Prostate gland (tissue), 2 donors: ENCODE measurements at regions not wholly inside any gene's neighbourhood (a gene's known extent, or its start where the extent isn't known, plus 50 kb on each side); places are given as distances from the start of the nearest gene placed in this dataset.

ENCODE experiments used
- DNase-seq: peaks from one replicate; pipeline ENCODE4 v3.0.0-alpha.2; 2019; ENCODE audit warnings: low spot score
- H3K27ac ChIP-seq, 2 donors: fragments of 200-600 bp; sonication (generic); 2 replicates each; pipeline ENCODE4 v1.5.1; 2017 to 2019
- H3K27me3 ChIP-seq: fragments of 200-600 bp; sonication (generic); replicated peaks from 2 replicates; pipeline ENCODE4 v1.5.1; 2019; ENCODE audit not compliant: insufficient read depth
- H3K36me3 ChIP-seq, 2 donors: fragments of 200-600 bp; sonication (generic); 1 replicate in 1 of 2; 2 replicates in 1 of 2; pipeline versions ENCODE4 v1.5.1 to v1.8.1; 2017 to 2019
- H3K4me1 ChIP-seq: fragments of 200-600 bp; sonication (generic); replicated peaks from 2 replicates; pipeline ENCODE4 v1.5.1; 2019
- H3K4me3 ChIP-seq, 2 donors: fragments of 200-600 bp; sonication (generic); 2 replicates each; pipeline ENCODE4 v1.5.1; 2017 to 2019
- H3K9me3 ChIP-seq: fragments of 200-600 bp; sonication (generic); 2 replicates; pipeline ENCODE4 v1.5.1; 2017
- POLR2A ChIP-seq: fragments of 450-650 bp; IDR thresholded peaks from one replicate; pipeline ENCODE4 v1.6.1; 2016; ENCODE audit warnings: antibody characterized with exemption, mild to moderate bottlenecking
- POLR2AphosphoS5 ChIP-seq: sonication (generic); formaldehyde crosslinking; IDR thresholded peaks from one replicate; pipeline ENCODE4 v1.6.1; 2017; ENCODE audit warnings: antibody characterized with exemption
- WGBS: methylation state at CpG from one replicate; pipeline ENCODE4 v1.1.5; 2018; 5-methylcytosine and 5-hydroxymethylcytosine counted together
- intact Hi-C: fragments of 100-400 bp; cut with DNase I; formaldehyde crosslinking; loops from one replicate; pipeline ENCODE4 v1.14.2; 2022
- TF ChIP-seq, protein P1 (sequence below), 4 experiments: fragments of 200-600 bp in 2 of 4; fragments of 450-650 bp in 2 of 4; sonication (generic) in 2 of 4; IDR thresholded peaks; 1 replicate in 3 of 4; 2 replicates in 1 of 4; pipeline ENCODE4 v1.5.1; 2016 to 2019; ENCODE audit warnings: antibody characterized with exemption in 4 of 4, mild to moderate bottlenecking in 2 of 4, moderate library complexity in 2 of 4

GRCh38 chr10:108779501-108779900 is 1143.8 kb downstream of the XPNPEP1 start:
- Histone ChIP-seq H3K4me1 (no peaks in the 10 kb centered on the region), H3K4me3 (no peak overlapping the region), H3K27ac (no peak overlapping the region), H3K36me3 (no peaks in the 10 kb centered on the region), H3K27me3 (no peaks in the 10 kb centered on the region), H3K9me3 (no peaks in the 10 kb centered on the region)
- no peak for DNase-seq
- intact Hi-C loops, result no loop called here
- TF ChIP-seq, protein P1, sequence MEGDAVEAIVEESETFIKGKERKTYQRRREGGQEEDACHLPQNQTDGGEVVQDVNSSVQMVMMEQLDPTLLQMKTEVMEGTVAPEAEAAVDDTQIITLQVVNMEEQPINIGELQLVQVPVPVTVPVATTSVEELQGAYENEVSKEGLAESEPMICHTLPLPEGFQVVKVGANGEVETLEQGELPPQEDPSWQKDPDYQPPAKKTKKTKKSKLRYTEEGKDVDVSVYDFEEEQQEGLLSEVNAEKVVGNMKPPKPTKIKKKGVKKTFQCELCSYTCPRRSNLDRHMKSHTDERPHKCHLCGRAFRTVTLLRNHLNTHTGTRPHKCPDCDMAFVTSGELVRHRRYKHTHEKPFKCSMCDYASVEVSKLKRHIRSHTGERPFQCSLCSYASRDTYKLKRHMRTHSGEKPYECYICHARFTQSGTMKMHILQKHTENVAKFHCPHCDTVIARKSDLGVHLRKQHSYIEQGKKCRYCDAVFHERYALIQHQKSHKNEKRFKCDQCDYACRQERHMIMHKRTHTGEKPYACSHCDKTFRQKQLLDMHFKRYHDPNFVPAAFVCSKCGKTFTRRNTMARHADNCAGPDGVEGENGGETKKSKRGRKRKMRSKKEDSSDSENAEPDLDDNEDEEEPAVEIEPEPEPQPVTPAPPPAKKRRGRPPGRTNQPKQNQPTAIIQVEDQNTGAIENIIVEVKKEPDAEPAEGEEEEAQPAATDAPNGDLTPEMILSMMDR (IDR thresholded peaks at IDR 0.05), result no peak
- TF ChIP-seq POLR2A (no peak), POLR2AphosphoS5 (no peak)

DNA sequence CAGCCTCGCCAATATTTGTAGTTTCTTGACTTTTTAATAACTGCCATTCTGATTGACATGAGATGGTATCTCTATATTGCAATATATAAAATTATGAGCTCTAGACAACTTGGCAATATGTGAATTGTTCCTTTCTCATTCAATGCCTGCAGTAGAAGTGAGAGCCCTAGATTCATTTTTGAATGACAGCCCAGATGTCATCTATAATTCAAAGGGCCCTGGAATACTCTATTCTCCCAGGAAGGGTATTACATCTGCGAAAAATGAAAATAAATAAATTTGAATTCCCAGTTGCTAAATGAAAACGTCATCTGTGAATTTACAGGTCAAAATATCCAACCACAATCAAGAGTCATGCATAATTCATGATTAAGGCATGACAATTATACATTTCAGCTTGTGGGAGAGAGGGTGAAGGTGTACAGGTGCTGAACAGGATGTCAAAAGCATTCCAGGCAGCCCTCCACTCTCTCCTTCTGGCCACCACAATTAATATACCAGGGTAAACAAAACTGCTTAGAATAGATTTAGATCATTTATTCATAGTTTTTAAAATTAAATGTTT is 1147.3 kb downstream of the XPNPEP1 start:
- Histone ChIP-seq H3K4me1 (no peaks in the 10 kb centered on the region), H3K9me3 (no peaks in the 10 kb centered on the region), H3K36me3 (no peaks in the 10 kb centered on the region), H3K4me3 (no peak overlapping the region), H3K27ac (no peak overlapping the region), H3K27me3 (no peaks in the 10 kb centered on the region)
- no peak for DNase-seq
- TF ChIP-seq POLR2A, result no peak
- TF ChIP-seq POLR2AphosphoS5, result no peak
- TF ChIP-seq, protein P1 (IDR thresholded peaks at IDR 0.05), result no peak
- intact Hi-C loops, result no loop called here
- 88% methylated on average over 3 of the region's 3 CpGs for WGBS

GRCh38 chr10:108771106-108771505 is 1152.2 kb downstream of the XPNPEP1 start:
- intact Hi-C loops, result no loop called here
- TF ChIP-seq POLR2AphosphoS5 (no peak), POLR2A (no peak)
- TF ChIP-seq, protein P1 (IDR thresholded peaks at IDR 0.05), result no peak
- Histone ChIP-seq H3K36me3 (no peaks in the 10 kb centered on the region), H3K27ac (no peak overlapping the region), H3K9me3 (no peaks in the 10 kb centered on the region), H3K27me3 (no peaks in the 10 kb centered on the region), H3K4me3 (no peak overlapping the region), H3K4me1 (no peaks in the 10 kb centered on the region)
- no peak for DNase-seq

GRCh38 chr10:108765794-108766193 is 1157.5 kb downstream of the XPNPEP1 start:
- WGBS, result 65% methylated on average over 1 of the region's 1 CpG
- Histone ChIP-seq H3K36me3 (no peaks in the 10 kb centered on the region), H3K4me1 (no peaks in the 10 kb centered on the region), H3K9me3 (no peaks in the 10 kb centered on the region), H3K27me3 (no peaks in the 10 kb centered on the region), H3K4me3 (no peak overlapping the region), H3K27ac (no peak overlapping the region)
- DNase-seq, result no peak
- intact Hi-C loops, result no loop called here
- no peak for TF ChIP-seq POLR2A
- no peak for TF ChIP-seq POLR2AphosphoS5
- TF ChIP-seq, protein P1 (IDR thresholded peaks at IDR 0.05), result no peak

- no peaks in the 10 kb centered on the region for H3K36me3 ChIP-seq
- H3K4me1 ChIP-seq, result no peaks in the 10 kb centered on the region
- no peaks in the 10 kb centered on the region for H3K27me3 ChIP-seq
- intact Hi-C loops, result no loop called here
- H3K27ac ChIP-seq, result no peak overlapping the region
- TF ChIP-seq POLR2AphosphoS5, result no peak
- TF ChIP-seq, protein P1 (IDR thresholded peaks at IDR 0.05), result no peak
- TF ChIP-seq POLR2A, result no peak
- WGBS, result 77% methylated on average over 1 of the region's 1 CpG
- DNase-seq, result no peak
- no peak overlapping the region for H3K4me3 ChIP-seq
- no peaks in the 10 kb centered on the region for H3K9me3 ChIP-seq
Measured at GRCh38 chr10:108757946-108758345, 1165.4 kb downstream of the XPNPEP1 start.
